ENCODE measurements at regions not wholly inside any gene's neighbourhood (a gene's known extent, or its start where the extent isn't known, plus 50 kb on each side); places are given as distances from the start of the nearest gene placed in this dataset.

GRCh38 chr1:185529673-185530072 lies 204.5 kb upstream of the HMCN1 start:
- TF ChIP-seq CTCF (IDR thresholded peaks at IDR 0.05; ENCODE audit: poor library complexity) (no peak), EZH2phosphoT487 (IDR thresholded peaks at IDR 0.05; ENCODE audit: low read depth, severe bottlenecking, unreplicated experiment) (no peak), EZH2 (IDR thresholded peaks at IDR 0.05; ENCODE audit: borderline replicate concordance) (no peak)

All from hepatocyte (in vitro differentiated cells).